Astrocyte (in vitro differentiated cells and primary cell): ENCODE measurements at regions not wholly inside any gene's neighbourhood (a gene's known extent, or its start where the extent isn't known, plus 50 kb on each side); places are given as distances from the start of the nearest gene placed in this dataset.

Source experiments
- CTCF ChIP-seq: IDR thresholded peaks from 2 replicates; pipeline ENCODE4 v1.5.1; 2011; ENCODE audit warnings: low read depth, mild to moderate bottlenecking, inconsistent platforms, low read length, moderate library complexity; ENCODE audit not compliant: insufficient read depth
- EZH2 ChIP-seq: IDR thresholded peaks from 2 replicates; pipeline ENCODE4 v1.6.1; 2012; ENCODE audit warnings: mild to moderate bottlenecking, low read length, inconsistent platforms; ENCODE audit not compliant: insufficient read depth

GRCh38 chr21:35128536-35128935 is 79.4 kb upstream of the RUNX1 start:
- TF ChIP-seq EZH2 (no peak), CTCF (no peak)
